Natural killer cell treated with Interleukin-12 subunit alpha and Interleukin-12 subunit beta and Interleukin-15 and Interleukin-18, amount 100 ng/mL, for 72 hours (primary cell): ENCODE measurements at regions not wholly inside any gene's neighbourhood (a gene's known extent, or its start where the extent isn't known, plus 50 kb on each side); places are given as distances from the start of the nearest gene placed in this dataset.

ENCODE experiments used
- ATAC-seq, 2 donors: fragments of 150-1000 bp; cut with Tn5 transposase in 1 of 2; sonication (Bioruptor Pico), chemical (Tn5 transposase) in 1 of 2; 2 replicates each; pipeline ENCODE4 v1.10.0; 2021
- DNase-seq: peaks from one replicate; pipeline ENCODE4 v3.0.0; 2022; ENCODE audit warnings: low spot score
- H3K27ac Mint-ChIP-seq, 2 donors: 1 replicate in 1 of 2; 2 replicates in 1 of 2; pipeline ENCODE4 v1.8.0; 2022; ENCODE audit warnings: mixed read lengths in 2 of 2, mild to moderate bottlenecking in 1 of 2, moderate library complexity in 1 of 2
- H3K27me3 Mint-ChIP-seq, 2 donors: 1 replicate in 1 of 2; 2 replicates in 1 of 2; pipeline ENCODE4 v1.8.0; 2022; ENCODE audit warnings: mixed read lengths in 2 of 2
- H3K36me3 Mint-ChIP-seq: one replicate; pipeline ENCODE4 v1.8.0; 2022; ENCODE audit warnings: mixed read lengths
- H3K4me1 Mint-ChIP-seq, 2 donors: 1 replicate in 1 of 2; 2 replicates in 1 of 2; pipeline ENCODE4 v1.8.0; 2022; ENCODE audit warnings: low read depth in 2 of 2, mixed read lengths in 2 of 2, mild to moderate bottlenecking in 1 of 2
- H3K4me3 Mint-ChIP-seq: one replicate; pipeline ENCODE4 v1.8.0; 2022; ENCODE audit warnings: mixed read lengths
- H3K9me3 Mint-ChIP-seq: 2 replicates; pipeline ENCODE4 v1.8.0; 2022; ENCODE audit warnings: mixed read lengths

- no peaks in the 10 kb centered on the region for H3K27me3 Mint-ChIP-seq
- no peak overlapping the region for H3K27ac Mint-ChIP-seq
Measured at GRCh38 chr18:40469316-40469715, 1485.7 kb upstream of the PIK3C3 start.

DNA sequence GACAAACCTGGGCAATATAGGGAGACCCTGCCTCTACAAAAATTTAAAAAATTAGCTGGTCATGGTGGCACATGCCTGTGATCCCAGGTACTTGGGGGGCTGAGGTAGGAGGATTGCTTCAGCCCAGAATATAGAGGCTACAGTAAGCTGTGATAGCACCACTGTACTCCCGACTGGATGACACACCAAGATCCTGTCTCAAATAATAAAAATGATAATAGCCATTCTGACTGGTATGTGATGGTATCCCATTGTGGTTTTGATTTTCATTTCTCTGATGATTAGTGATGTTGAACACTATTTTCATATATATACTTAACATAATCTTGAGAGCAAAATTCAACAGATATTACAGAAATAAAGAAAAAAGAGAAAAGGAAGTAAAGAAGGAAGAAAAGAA is 1491.0 kb upstream of the PIK3C3 start:
- no peak overlapping the region for H3K4me3 Mint-ChIP-seq
- no peaks in the 10 kb centered on the region for H3K27me3 Mint-ChIP-seq
- no peak for DNase-seq
- H3K36me3 Mint-ChIP-seq = peaks cover 4% of the 10 kb centered on the region
- no peak for ATAC-seq
- H3K4me1 Mint-ChIP-seq = no peaks in the 10 kb centered on the region
- no peak overlapping the region for H3K27ac Mint-ChIP-seq
- H3K9me3 Mint-ChIP-seq = peaks cover 7% of the 10 kb centered on the region

More at GRCh38 chr18:40469316-40469715, 1485.7 kb upstream of the PIK3C3 start:
- no peak for DNase-seq
- peaks cover 19% of the 10 kb centered on the region for H3K9me3 Mint-ChIP-seq
- no peaks in the 10 kb centered on the region for H3K4me1 Mint-ChIP-seq
- peaks cover 4% of the 10 kb centered on the region for H3K36me3 Mint-ChIP-seq
- H3K4me3 Mint-ChIP-seq = no peak overlapping the region
- no peak for ATAC-seq

GRCh38 chr18:40453903-40454302 is 1501.1 kb upstream of the PIK3C3 start:
- Mint-ChIP-seq H3K4me3 (no peak overlapping the region), H3K9me3 (peaks cover 25% of the 10 kb centered on the region), H3K36me3 (peaks cover 14% of the 10 kb centered on the region), H3K27me3 (no peaks in the 10 kb centered on the region), H3K4me1 (no peaks in the 10 kb centered on the region), H3K27ac (no peak overlapping the region)
- no peak for DNase-seq
- no peak for ATAC-seq

GRCh38 chr18:40452599-40452998 is 1502.4 kb upstream of the PIK3C3 start:
- H3K27me3 Mint-ChIP-seq = no peaks in the 10 kb centered on the region
- DNase-seq (no peak), ATAC-seq (no peak)
- H3K27ac Mint-ChIP-seq = no peak overlapping the region
- H3K36me3 Mint-ChIP-seq = peaks cover 14% of the 10 kb centered on the region
- no peak overlapping the region for H3K4me3 Mint-ChIP-seq
- H3K4me1 Mint-ChIP-seq = no peaks in the 10 kb centered on the region
- H3K9me3 Mint-ChIP-seq = peaks cover 21% of the 10 kb centered on the region

- DNase-seq (no peak), ATAC-seq (no peak)
- Mint-ChIP-seq H3K27me3 (no peaks in the 10 kb centered on the region), H3K9me3 (peaks cover 24% of the 10 kb centered on the region), H3K27ac (no peak overlapping the region), H3K36me3 (peaks cover 14% of the 10 kb centered on the region), H3K4me1 (no peaks in the 10 kb centered on the region), H3K4me3 (no peak overlapping the region)
Measured at GRCh38 chr18:40450751-40451150, 1504.3 kb upstream of the PIK3C3 start.

GRCh38 chr18:40447820-40448219 is 1507.2 kb upstream of the PIK3C3 start:
- Mint-ChIP-seq H3K27me3 (no peaks in the 10 kb centered on the region), H3K27ac (no peak overlapping the region), H3K4me1 (no peaks in the 10 kb centered on the region), H3K36me3 (peaks cover under 1% of the 10 kb centered on the region), H3K4me3 (no peak overlapping the region), H3K9me3 (peaks cover 25% of the 10 kb centered on the region)
- DNase-seq (no peak), ATAC-seq (no peak)

DNA sequence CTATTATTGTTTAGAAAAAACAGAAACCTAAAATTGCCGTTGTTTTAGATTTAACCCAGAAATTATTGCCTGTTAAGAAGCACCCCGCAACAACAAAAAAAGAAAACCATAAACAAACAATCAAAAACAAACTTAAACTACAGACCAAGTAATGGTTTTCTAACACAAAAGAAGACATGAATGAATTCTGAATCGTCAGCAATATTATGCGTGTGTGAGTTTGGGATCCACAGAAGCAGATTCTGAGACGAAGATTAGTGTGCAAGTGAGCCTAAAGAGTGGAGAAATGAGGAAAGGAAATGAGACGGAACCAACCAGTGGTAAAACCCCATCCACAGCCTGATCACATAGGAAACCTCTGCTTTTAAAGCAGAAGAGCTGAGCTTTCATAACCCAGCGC is 1514.9 kb upstream of the PIK3C3 start:
- DNase-seq (no peak), ATAC-seq (no peak)
- Mint-ChIP-seq H3K27ac (no peak overlapping the region), H3K36me3 (no peaks in the 10 kb centered on the region), H3K4me3 (no peak overlapping the region), H3K27me3 (no peaks in the 10 kb centered on the region), H3K9me3 (peaks cover 22% of the 10 kb centered on the region), H3K4me1 (no peaks in the 10 kb centered on the region)

DNA sequence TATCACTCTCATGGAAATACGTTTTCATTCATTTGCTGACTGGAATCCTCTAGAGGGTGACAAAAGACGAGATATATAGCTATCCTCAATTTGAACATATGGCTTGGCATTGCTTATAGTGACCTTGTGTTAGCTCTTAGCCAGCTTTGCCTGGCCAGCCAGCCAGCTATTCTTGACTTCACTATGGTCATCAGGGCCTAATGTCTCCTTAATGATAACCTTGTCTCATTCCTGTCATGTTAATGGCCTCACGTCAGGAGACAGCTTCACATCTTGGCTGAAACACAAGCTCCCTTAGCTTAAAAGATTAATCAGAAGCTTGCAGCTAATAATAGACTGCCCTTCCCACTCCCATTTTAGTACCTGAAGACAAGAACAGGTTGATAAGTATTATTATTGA is 1517.5 kb upstream of the PIK3C3 start:
- H3K9me3 Mint-ChIP-seq = peaks cover 11% of the 10 kb centered on the region
- H3K27me3 Mint-ChIP-seq = no peaks in the 10 kb centered on the region
- H3K36me3 Mint-ChIP-seq = no peaks in the 10 kb centered on the region
- DNase-seq (no peak), ATAC-seq (no peak)
- no peak overlapping the region for H3K4me3 Mint-ChIP-seq
- H3K27ac Mint-ChIP-seq = no peak overlapping the region
- H3K4me1 Mint-ChIP-seq = no peaks in the 10 kb centered on the region

GRCh38 chr18:40431071-40431985 is 1523.7 kb upstream of the PIK3C3 start:
- no peak for ATAC-seq

DNA sequence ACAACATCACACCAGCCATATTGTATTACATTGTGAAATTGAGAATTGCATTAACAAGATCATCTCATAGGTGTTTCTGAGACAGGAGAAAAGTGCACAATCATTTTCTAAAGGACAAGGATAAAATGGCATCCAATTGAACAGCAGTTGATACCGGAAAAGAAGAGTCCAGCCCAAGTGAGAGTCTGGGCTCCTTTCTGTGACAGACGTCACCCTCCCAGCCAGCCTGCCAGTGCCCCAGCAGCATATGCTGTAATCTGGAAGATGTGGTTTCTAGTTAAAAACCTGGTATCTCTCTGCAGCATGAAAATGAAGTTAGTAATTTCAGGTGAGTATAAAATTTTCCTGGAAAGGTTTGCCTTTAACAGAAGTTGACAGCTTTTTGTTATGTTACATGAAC is 1531.7 kb upstream of the PIK3C3 start:
- no peak for DNase-seq

More at GRCh38 chr18:40431071-40431985, 1523.7 kb upstream of the PIK3C3 start:
- peaks cover 10% of the 10 kb centered on the region for H3K9me3 Mint-ChIP-seq
- no peaks in the 10 kb centered on the region for H3K4me1 Mint-ChIP-seq
- no peak overlapping the region for H3K27ac Mint-ChIP-seq
- H3K36me3 Mint-ChIP-seq = peaks cover 7% of the 10 kb centered on the region
- no peak for DNase-seq
- H3K4me3 Mint-ChIP-seq = no peak overlapping the region
- no peaks in the 10 kb centered on the region for H3K27me3 Mint-ChIP-seq

GRCh38 chr18:40420675-40421074 is 1534.4 kb upstream of the PIK3C3 start:
- Mint-ChIP-seq H3K27me3 (no peaks in the 10 kb centered on the region), H3K4me1 (no peaks in the 10 kb centered on the region)
- ATAC-seq = no peak

More for the DNA sequence above, 1531.7 kb upstream of the PIK3C3 start:
- ATAC-seq = no peak
- Mint-ChIP-seq H3K4me3 (no peak overlapping the region), H3K27ac (no peak overlapping the region), H3K4me1 (no peaks in the 10 kb centered on the region), H3K27me3 (no peaks in the 10 kb centered on the region), H3K9me3 (peaks cover 21% of the 10 kb centered on the region), H3K36me3 (peaks cover 13% of the 10 kb centered on the region)

DNA sequence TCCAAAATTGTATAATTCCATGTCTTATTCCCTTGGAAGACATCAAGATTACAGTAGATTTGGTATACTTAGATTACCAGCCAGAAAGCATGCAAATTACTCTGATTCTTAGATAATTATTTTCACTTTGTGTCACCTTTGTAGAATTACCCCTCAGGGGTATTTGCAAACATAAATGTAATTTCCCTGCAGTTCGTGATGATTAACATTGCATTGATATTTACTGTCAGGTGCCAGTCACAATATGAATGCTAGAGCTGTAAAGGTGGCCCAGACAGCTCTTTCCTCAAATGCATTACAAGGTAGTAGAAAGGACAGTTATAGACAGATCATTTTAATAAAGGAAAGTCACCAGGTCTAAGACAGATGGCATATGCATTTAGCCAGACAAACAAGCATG is 1537.5 kb upstream of the PIK3C3 start:
- Mint-ChIP-seq H3K27me3 (no peaks in the 10 kb centered on the region), H3K4me3 (no peak overlapping the region), H3K36me3 (peaks cover 12% of the 10 kb centered on the region), H3K4me1 (no peaks in the 10 kb centered on the region), H3K9me3 (peaks cover 19% of the 10 kb centered on the region), H3K27ac (no peak overlapping the region)
- ATAC-seq = no peak
- no peak for DNase-seq

More at GRCh38 chr18:40420675-40421074, 1534.4 kb upstream of the PIK3C3 start:
- DNase-seq = no peak
- Mint-ChIP-seq H3K36me3 (peaks cover 5% of the 10 kb centered on the region), H3K27ac (no peak overlapping the region), H3K9me3 (peaks cover 22% of the 10 kb centered on the region), H3K4me3 (no peak overlapping the region)

- ATAC-seq (no peak), DNase-seq (no peak)
- H3K27ac Mint-ChIP-seq = no peak overlapping the region
- peaks cover 12% of the 10 kb centered on the region for H3K36me3 Mint-ChIP-seq
- H3K9me3 Mint-ChIP-seq = peaks cover 14% of the 10 kb centered on the region
- no peaks in the 10 kb centered on the region for H3K27me3 Mint-ChIP-seq
- no peak overlapping the region for H3K4me3 Mint-ChIP-seq
- H3K4me1 Mint-ChIP-seq = no peaks in the 10 kb centered on the region
Measured at GRCh38 chr18:40415821-40416220, 1539.2 kb upstream of the PIK3C3 start.

DNA sequence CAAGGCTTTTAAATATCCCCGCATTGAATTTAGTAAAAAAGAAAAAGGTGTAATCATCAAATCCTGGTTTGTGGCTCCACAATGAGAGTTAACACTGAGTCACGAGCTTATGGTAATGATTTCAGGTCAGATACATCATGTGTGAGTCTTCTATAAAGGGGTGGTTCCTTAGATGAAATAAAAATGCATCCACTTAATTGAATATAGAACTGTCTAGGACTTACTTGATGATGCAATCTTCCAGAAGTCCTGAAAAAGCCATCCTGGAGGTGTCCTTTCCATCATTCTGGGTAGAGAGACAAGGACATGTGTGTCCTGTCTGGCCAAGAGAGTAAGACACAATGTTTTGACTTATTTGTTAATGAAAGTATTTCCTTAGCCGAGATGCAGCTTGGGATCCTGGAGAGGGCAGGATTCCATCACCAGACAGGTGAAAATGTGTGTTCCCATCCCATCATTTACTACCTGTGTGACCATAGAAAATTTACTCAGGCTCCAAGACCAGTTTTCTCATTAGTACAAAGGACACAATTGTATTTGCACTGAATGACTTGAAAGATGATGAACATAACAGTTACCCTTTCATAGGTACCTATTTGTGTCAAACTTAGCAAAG is 1539.8 kb upstream of the PIK3C3 start:
- H3K9me3 Mint-ChIP-seq = peaks cover 16% of the 10 kb centered on the region
- H3K27me3 Mint-ChIP-seq = no peaks in the 10 kb centered on the region
- H3K27ac Mint-ChIP-seq = no peak overlapping the region
- H3K4me3 Mint-ChIP-seq = no peak overlapping the region
- no peak for DNase-seq
- H3K4me1 Mint-ChIP-seq = no peaks in the 10 kb centered on the region
- no peak for ATAC-seq
- peaks cover 12% of the 10 kb centered on the region for H3K36me3 Mint-ChIP-seq
